Activated T-helper 2 cell treated with anti-CD3 and anti-CD28 coated beads, Interferon-gamma antibody, Interleukin-2, Interleukin-4, amounts not matched to agents 10 μg/mL and 5 μg/mL and 100 μg/mL, durations not matched to agents 14 hours and 24 hours and 36 hours (primary cell): ENCODE measurements at regions not wholly inside any gene's neighbourhood (a gene's known extent, or its start where the extent isn't known, plus 50 kb on each side); places are given as distances from the start of the nearest gene placed in this dataset.

Experiments used
- DNase-seq: peaks from one replicate; pipeline ENCODE4 v3.0.0; 2021; ENCODE audit warnings: low spot score
- H3K27ac Mint-ChIP-seq: one replicate; pipeline ENCODE4 v1.8.0; 2021; ENCODE audit warnings: mixed read lengths
- H3K27me3 Mint-ChIP-seq: one replicate; pipeline ENCODE4 v1.8.0; 2021; ENCODE audit warnings: low read depth, mixed read lengths
- H3K36me3 Mint-ChIP-seq: one replicate; pipeline ENCODE4 v1.8.0; 2021; ENCODE audit warnings: low read depth, mixed read lengths
- H3K4me1 Mint-ChIP-seq: one replicate; pipeline ENCODE4 v1.8.0; 2021; ENCODE audit warnings: low read depth, mixed read lengths
- H3K4me3 Mint-ChIP-seq: one replicate; pipeline ENCODE4 v1.8.0; 2021; ENCODE audit warnings: low read depth, mild to moderate bottlenecking, moderate library complexity, mixed read lengths
- H3K9me3 Mint-ChIP-seq: one replicate; pipeline ENCODE4 v1.8.0; 2021; ENCODE audit warnings: mixed read lengths
- intact Hi-C: fragments of 100-400 bp; cut with micrococcal nuclease; formaldehyde crosslinking; loops from one replicate; pipeline ENCODE4 v1.15.1; 2023

DNA sequence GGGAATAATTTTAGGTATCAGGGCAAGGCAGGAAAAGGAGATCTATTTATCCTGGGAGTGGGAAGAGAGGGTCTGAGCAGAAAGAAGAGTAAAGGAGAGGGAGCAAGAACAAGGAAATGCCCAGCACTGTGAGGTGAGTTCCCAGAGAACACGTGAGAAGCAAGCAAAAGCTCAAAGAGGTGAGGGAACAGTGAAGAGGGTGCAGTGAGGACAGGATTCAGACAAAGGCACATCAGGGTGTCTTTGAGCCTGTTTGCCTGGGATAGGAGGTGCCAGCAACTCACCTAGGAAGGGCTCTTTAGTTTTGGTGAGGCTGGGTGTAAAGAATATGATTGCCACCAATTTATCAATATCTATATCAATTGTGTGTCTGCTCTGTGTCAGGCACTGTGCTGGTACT, 88.9 kb upstream of the NRXN3 start:
- Mint-ChIP-seq H3K4me3 (no peak overlapping the region), H3K36me3 (no peaks in the 10 kb centered on the region), H3K9me3 (no peaks in the 10 kb centered on the region), H3K4me1 (no peaks in the 10 kb centered on the region), H3K27me3 (no peaks in the 10 kb centered on the region), H3K27ac (no peak overlapping the region)
- intact Hi-C loops = no loop called here
- no peak for DNase-seq

DNA sequence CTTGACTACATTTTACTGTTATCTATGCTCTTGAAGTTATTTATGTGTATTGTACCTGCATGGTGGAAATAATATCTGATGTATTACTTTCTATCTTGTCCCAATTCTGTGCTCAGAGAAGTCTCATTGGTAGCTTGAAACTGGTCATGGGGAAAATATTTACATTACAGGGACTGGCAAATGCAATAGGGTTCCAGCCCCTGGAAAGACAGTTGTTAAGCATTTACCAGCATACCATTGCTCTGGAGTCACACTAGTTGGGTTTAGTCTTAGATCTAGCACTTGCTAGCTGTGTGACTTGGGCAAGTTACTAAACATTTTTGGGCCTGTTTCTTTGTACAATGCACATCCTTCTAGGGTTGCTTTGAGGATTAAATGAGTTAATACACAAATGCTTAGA, 86.3 kb upstream of the NRXN3 start:
- no peak for DNase-seq
- H3K36me3 Mint-ChIP-seq = no peaks in the 10 kb centered on the region
- H3K4me3 Mint-ChIP-seq = no peak overlapping the region
- intact Hi-C loops = no loop called here
- no peak overlapping the region for H3K27ac Mint-ChIP-seq
- no peaks in the 10 kb centered on the region for H3K9me3 Mint-ChIP-seq
- H3K4me1 Mint-ChIP-seq = no peaks in the 10 kb centered on the region
- H3K27me3 Mint-ChIP-seq = no peaks in the 10 kb centered on the region

DNA sequence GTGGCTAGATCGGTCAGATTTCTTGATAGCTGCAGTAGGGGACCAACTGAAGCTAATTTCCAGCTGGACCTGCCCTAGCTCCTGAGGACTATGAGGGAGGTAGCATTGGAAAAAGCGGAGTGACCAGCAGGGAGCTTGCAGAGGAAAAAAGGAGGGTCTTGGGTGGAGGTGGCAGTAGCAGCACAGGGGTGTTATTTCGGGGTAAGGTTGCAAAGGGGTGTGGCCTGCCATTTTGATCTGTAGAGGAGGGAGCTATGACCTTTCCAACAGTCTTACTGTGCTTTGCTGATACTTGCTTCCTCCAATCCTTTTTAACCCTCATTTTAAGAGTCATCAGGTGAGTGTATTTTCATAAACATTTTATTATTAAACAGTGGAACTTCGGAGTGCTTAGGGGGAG, 83.8 kb upstream of the NRXN3 start:
- intact Hi-C loops = no loop called here
- H3K27me3 Mint-ChIP-seq = no peaks in the 10 kb centered on the region
- H3K4me3 Mint-ChIP-seq = no peak overlapping the region
- no peaks in the 10 kb centered on the region for H3K9me3 Mint-ChIP-seq
- H3K36me3 Mint-ChIP-seq = no peaks in the 10 kb centered on the region
- no peak overlapping the region for H3K27ac Mint-ChIP-seq
- DNase-seq = no peak
- H3K4me1 Mint-ChIP-seq = no peaks in the 10 kb centered on the region

DNA sequence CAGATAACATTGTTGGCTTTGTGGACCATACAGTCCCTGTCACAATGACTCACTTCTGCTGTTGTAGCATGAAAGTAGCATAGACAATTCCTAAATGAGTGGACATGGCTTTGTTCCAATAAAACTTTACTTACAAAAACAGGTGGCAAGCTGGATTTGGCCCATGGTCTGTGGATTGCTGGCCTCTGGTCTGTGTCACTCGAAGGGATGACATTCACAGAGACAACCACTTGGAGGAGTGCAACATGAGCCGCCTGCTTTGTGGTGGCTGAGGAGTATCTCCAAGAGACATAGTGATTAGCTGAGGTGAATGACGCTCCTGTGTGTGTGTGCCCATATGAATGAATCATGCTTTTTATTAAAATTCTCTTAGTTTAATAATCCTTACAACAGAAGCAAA, 81.3 kb upstream of the NRXN3 start:
- Mint-ChIP-seq H3K4me3 (no peak overlapping the region), H3K9me3 (no peaks in the 10 kb centered on the region), H3K36me3 (no peaks in the 10 kb centered on the region), H3K27ac (no peak overlapping the region), H3K4me1 (no peaks in the 10 kb centered on the region), H3K27me3 (no peaks in the 10 kb centered on the region)
- no peak for DNase-seq
- intact Hi-C loops = no loop called here

DNA sequence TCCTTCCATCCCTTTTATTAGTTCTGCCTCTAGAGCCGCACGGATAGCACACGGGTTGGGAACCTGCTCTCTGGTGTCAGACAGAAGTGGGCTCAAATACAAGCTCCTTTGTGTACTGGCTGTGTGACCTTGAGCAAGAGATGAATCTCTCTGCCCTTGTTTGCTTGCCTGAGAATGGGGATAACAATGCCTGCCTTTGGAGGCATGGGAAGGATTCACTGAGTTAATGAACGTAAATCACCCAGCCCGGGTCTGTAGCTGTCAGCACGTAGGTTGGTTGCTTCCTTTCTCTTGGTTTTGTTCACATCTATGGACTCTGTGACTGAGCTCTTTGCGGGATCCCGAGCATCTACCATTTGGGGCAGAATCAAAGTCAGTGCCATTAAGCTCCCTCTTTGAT, 79.3 kb upstream of the NRXN3 start:
- H3K27ac Mint-ChIP-seq = no peak overlapping the region
- H3K27me3 Mint-ChIP-seq = no peaks in the 10 kb centered on the region
- H3K9me3 Mint-ChIP-seq = no peaks in the 10 kb centered on the region
- no peak overlapping the region for H3K4me3 Mint-ChIP-seq
- H3K4me1 Mint-ChIP-seq = no peaks in the 10 kb centered on the region
- intact Hi-C loops = no loop called here
- no peaks in the 10 kb centered on the region for H3K36me3 Mint-ChIP-seq
- no peak for DNase-seq

DNA sequence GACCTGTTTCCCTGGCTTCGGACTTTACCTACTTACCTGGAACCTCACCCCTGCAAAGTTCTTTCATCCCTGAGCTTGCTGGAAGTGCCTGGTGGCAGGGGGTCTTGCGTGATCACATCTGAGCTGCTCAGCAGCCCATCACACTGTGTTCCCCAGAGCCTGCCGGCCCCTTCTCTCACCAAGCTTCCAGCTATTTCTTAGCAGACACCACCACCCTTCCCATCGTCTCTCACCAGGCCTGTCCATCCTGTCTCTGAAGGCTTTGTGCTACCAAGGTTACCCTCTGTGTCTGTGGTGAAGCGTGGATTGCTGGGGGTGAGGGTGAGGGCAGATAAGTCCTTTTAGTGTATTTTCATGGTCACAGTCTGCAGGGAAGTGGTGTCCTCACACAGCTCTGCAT, 78.8 kb upstream of the NRXN3 start:
- Mint-ChIP-seq H3K4me3 (no peak overlapping the region), H3K36me3 (no peaks in the 10 kb centered on the region), H3K27me3 (no peaks in the 10 kb centered on the region), H3K4me1 (no peaks in the 10 kb centered on the region), H3K27ac (no peak overlapping the region), H3K9me3 (no peaks in the 10 kb centered on the region)
- no peak for DNase-seq
- intact Hi-C loops = no loop called here

DNA sequence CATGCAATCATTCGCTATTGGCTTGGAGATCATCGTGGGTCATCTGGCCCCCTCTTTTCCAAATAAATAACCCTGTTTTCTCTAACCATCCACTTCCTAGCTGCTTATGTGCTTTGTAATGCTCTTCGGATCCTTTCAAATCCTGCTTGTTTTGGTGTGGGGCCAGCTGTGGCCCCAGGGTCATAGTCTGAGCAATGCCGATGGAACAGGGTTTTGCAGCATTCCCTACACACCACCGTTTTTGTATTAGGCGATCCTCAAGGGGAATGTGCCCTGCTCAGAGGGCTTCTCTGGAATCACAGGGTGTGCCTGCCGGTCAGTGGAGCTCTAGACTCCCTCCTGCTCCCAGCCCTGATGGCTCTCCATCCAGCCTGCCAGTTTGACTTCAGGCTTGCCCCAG, 78.1 kb upstream of the NRXN3 start:
- intact Hi-C loops = no loop called here
- no peaks in the 10 kb centered on the region for H3K9me3 Mint-ChIP-seq
- no peak for DNase-seq
- H3K36me3 Mint-ChIP-seq = no peaks in the 10 kb centered on the region
- H3K4me3 Mint-ChIP-seq = no peak overlapping the region
- H3K27me3 Mint-ChIP-seq = no peaks in the 10 kb centered on the region
- H3K27ac Mint-ChIP-seq = no peak overlapping the region
- H3K4me1 Mint-ChIP-seq = no peaks in the 10 kb centered on the region

DNA sequence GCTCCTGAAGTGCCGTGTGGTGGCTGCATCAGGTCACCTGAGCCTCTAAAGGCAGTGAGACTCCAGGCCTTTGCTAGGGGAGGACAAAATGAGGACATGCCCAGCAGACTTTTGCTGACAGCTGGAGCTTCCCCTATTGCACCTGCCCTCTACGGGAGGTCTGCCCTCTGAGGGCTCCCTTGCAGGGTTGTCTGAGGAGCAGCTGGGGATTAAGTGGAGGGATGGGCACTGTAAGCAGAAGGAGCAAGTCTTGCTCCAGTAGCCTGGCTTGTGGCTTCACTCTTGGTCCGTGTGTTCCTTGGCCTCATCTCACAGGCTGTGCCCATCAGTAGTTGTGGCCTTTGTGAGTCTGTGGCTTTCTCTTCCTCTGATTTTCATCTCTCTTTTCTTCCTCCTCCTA, 66.9 kb upstream of the NRXN3 start:
- Mint-ChIP-seq H3K36me3 (no peaks in the 10 kb centered on the region), H3K27me3 (peaks cover 6% of the 10 kb centered on the region), H3K27ac (no peak overlapping the region), H3K4me1 (no peaks in the 10 kb centered on the region), H3K9me3 (no peaks in the 10 kb centered on the region), H3K4me3 (no peak overlapping the region)
- no peak for DNase-seq
- intact Hi-C loops = no loop called here

DNA sequence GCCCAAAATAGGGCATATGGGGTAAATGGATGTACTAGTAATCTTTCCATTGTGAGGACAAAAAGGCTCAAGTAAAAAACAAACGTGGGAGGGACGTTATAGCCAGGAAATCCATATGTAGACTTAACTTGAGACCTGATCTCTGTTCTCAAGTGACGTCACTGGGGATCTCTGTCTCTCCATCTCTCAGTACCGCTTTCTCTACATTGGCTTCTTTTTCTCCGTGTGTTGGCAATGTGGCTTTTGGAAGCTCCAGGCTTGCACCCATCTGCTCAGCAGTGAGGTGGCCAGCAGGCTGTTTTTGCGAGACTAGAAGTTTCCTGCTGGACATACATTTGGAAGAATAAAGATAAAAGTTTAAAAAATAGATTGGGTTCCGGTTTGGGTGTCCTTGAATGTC, 66.0 kb upstream of the NRXN3 start:
- intact Hi-C loops = no loop called here
- Mint-ChIP-seq H3K4me3 (no peak overlapping the region), H3K27me3 (peaks cover 6% of the 10 kb centered on the region), H3K27ac (no peak overlapping the region), H3K4me1 (no peaks in the 10 kb centered on the region), H3K9me3 (no peaks in the 10 kb centered on the region), H3K36me3 (no peaks in the 10 kb centered on the region)
- DNase-seq = no peak

DNA sequence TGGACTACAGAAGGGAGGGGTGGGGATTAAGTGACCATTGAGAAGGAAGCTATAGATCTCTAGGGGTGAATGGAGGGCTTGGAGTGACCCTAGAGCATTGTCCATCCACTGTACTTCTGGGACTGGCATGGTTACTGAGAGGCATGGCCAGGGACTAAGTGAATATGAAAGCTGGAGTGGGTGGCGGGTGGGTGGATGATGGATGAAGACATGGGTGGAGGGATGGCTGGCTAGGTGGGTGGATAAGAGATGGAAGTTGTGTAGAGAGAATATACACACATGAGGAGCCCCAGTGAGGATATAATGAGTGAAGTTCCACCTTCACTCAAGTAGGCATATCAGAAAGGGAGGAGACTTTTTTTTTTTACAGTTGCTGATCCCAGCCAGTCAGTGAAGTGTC, 65.5 kb upstream of the NRXN3 start:
- DNase-seq = no peak
- Mint-ChIP-seq H3K9me3 (no peaks in the 10 kb centered on the region), H3K4me3 (no peak overlapping the region), H3K4me1 (no peaks in the 10 kb centered on the region), H3K27me3 (peaks cover 6% of the 10 kb centered on the region), H3K36me3 (no peaks in the 10 kb centered on the region), H3K27ac (no peak overlapping the region)
- intact Hi-C loops = no loop called here

DNA sequence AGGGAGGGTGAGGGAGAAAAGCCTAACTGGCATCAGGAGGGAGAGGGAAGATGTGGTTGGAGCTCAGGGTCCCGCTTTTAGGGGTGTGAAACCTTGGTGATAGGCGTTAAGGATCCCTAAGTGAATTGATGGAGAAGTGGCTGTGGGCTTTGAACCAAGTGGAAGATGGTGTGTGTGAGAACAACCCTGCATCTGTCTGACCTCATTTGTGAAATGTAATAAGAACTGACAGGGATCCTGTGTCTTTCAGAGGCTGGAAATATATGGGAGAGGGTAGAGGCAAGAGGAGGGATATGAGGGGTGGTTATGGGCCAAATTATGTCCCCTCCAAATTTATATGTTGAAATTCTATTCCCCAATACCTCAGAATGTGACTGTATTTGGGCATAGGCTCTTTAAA, 63.8 kb upstream of the NRXN3 start:
- DNase-seq = no peak
- no peaks in the 10 kb centered on the region for H3K9me3 Mint-ChIP-seq
- H3K4me3 Mint-ChIP-seq = no peak overlapping the region
- H3K4me1 Mint-ChIP-seq = no peaks in the 10 kb centered on the region
- H3K36me3 Mint-ChIP-seq = no peaks in the 10 kb centered on the region
- H3K27ac Mint-ChIP-seq = no peak overlapping the region
- H3K27me3 Mint-ChIP-seq = peaks cover 6% of the 10 kb centered on the region
- intact Hi-C loops = no loop called here

DNA sequence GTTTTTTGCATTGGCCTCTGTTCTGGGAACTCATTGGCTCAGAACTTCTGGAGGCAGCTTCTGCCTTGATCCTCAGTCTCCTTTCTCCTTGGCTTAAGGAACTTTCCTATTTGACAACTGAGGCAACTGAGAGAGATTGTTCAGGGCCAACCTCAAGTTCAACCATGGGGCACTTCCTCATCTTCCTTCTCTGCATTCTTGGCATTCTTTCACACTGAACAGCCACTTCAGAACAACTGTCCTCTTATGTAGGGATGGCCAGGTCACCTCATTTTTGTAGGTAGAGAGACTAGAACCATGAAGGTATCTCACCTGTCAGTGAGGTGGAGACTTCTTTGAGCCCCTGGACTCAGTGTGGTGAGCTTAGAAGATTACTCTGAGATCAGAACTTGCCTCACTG, 63.0 kb upstream of the NRXN3 start:
- Mint-ChIP-seq H3K36me3 (no peaks in the 10 kb centered on the region), H3K27me3 (peaks cover 6% of the 10 kb centered on the region), H3K9me3 (no peaks in the 10 kb centered on the region), H3K4me1 (no peaks in the 10 kb centered on the region), H3K4me3 (no peak overlapping the region), H3K27ac (no peak overlapping the region)
- intact Hi-C loops = no loop called here
- DNase-seq = no peak

DNA sequence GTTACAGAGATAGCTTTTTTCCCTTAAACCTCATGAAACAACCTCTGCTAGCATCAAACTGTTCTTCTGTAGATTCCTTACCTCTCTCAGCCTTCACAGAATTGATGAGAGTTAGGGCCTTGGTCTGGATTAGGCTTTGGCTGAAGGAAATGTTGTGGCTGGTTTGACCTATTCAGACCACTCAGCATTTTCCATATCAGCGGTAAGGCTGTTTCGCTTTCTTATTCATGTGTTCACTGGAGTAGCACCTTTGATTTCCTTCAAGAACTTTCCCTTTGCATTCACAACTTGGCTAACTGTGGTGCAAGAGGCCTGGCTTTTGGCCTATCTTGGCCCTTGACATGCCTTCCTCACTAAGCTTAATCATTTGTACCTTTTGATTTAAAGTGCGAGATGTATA, 50.7 kb upstream of the NRXN3 start:
- H3K27me3 Mint-ChIP-seq = no peaks in the 10 kb centered on the region
- H3K36me3 Mint-ChIP-seq = no peaks in the 10 kb centered on the region
- no peaks in the 10 kb centered on the region for H3K9me3 Mint-ChIP-seq
- intact Hi-C loops = no loop called here
- no peak overlapping the region for H3K4me3 Mint-ChIP-seq
- H3K27ac Mint-ChIP-seq = no peak overlapping the region
- DNase-seq = no peak
- no peaks in the 10 kb centered on the region for H3K4me1 Mint-ChIP-seq
